AG09309 (cell line): ENCODE measurements at regions not wholly inside any gene's neighbourhood (a gene's known extent, or its start where the extent isn't known, plus 50 kb on each side); places are given as distances from the start of the nearest gene placed in this dataset.
A peak's percentile ranks its signal among the peaks of the same experiment; 100 is the strongest.
"Not testable (repeated sequence)": the region's sequence is repeated elsewhere in the genome, so short reads cannot be mapped to it uniquely, and the experiment has no call there.

Experiments used
- DNase-seq: peaks from one replicate; pipeline ENCODE4 v3.0.0-alpha.2; 2010; ENCODE audit warnings: low read depth
- H3K4me3 ChIP-seq: 2 replicates; pipeline ENCODE4 v1.5.1; 2011; ENCODE audit warnings: mild to moderate bottlenecking, low read depth, low read length, moderate library complexity; ENCODE audit not compliant: control insufficient read depth
- TF ChIP-seq, protein P1 (sequence below): IDR thresholded peaks from 2 replicates; pipeline ENCODE4 v1.5.1; 2011; ENCODE audit warnings: mild to moderate bottlenecking, low read depth, low read length, inconsistent platforms; ENCODE audit not compliant: insufficient read depth, control insufficient read depth; ENCODE audit errors: missing control alignments

- DNase-seq: no peak
- TF ChIP-seq, protein P1, sequence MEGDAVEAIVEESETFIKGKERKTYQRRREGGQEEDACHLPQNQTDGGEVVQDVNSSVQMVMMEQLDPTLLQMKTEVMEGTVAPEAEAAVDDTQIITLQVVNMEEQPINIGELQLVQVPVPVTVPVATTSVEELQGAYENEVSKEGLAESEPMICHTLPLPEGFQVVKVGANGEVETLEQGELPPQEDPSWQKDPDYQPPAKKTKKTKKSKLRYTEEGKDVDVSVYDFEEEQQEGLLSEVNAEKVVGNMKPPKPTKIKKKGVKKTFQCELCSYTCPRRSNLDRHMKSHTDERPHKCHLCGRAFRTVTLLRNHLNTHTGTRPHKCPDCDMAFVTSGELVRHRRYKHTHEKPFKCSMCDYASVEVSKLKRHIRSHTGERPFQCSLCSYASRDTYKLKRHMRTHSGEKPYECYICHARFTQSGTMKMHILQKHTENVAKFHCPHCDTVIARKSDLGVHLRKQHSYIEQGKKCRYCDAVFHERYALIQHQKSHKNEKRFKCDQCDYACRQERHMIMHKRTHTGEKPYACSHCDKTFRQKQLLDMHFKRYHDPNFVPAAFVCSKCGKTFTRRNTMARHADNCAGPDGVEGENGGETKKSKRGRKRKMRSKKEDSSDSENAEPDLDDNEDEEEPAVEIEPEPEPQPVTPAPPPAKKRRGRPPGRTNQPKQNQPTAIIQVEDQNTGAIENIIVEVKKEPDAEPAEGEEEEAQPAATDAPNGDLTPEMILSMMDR: no peak
- no peak overlapping the region for H3K4me3 ChIP-seq
Measured at GRCh38 chr16:73399997-73400396, 352.1 kb upstream of the ZFHX3 start.

DNA sequence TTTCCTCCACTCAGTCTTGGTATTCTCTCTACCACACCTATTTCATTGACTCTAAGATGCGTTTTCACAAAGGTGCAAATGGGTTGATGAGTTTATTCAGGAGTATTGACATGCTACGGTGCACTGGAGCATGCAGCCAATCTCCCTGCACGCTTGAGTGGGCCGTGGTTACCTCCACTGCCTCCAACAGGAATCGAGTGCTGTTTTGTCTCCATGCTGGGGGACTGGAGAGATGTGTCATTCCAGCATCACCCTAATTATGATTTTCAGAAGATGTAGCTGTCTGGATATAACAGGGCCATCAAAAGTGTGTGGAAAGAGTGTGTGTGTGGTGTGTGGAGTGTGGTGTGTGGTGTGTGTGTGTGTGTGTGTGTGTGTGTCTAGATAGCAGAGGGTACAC is 351.6 kb upstream of the ZFHX3 start:
- TF ChIP-seq, protein P1: no peak
- no peak for DNase-seq
- H3K4me3 ChIP-seq: no peak overlapping the region

DNA sequence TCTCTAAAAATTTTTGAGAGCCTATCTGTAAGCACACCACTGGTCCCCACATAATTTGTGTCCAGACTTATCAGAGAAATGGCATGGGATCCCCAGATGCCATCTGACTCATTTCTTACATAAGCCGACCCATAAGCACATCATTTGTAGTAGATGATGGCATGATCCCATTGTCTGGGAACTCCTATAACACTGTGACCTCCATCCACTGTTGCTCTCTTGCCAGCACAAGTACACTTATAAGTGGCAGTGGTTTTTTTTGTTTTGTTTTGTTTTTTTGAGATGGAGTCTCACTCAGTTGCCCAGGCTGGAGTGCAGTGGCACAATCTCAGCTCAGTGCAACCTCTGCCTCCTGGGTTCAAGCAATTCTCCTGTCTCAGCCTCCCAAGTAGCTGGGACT is 350.7 kb upstream of the ZFHX3 start:
- DNase-seq: not testable (repeated sequence)

GRCh38 chr16:73396556-73396955 is 348.6 kb upstream of the ZFHX3 start:
- TF ChIP-seq, protein P1: no peak
- no peak overlapping the region for H3K4me3 ChIP-seq
- DNase-seq: no peak

More for the DNA sequence above, 350.7 kb upstream of the ZFHX3 start:
- H3K4me3 ChIP-seq: not testable (repeated sequence)

- no peak overlapping the region for H3K4me3 ChIP-seq
- TF ChIP-seq, protein P1: no peak
- DNase-seq: peak; percentile 88
Measured at GRCh38 chr16:73390936-73391335, 343.0 kb upstream of the ZFHX3 start.

- TF ChIP-seq, protein P1: peak; percentile 11
- no peak overlapping the region for H3K4me3 ChIP-seq
Measured at GRCh38 chr16:73390491-73390890, 342.6 kb upstream of the ZFHX3 start.

DNA sequence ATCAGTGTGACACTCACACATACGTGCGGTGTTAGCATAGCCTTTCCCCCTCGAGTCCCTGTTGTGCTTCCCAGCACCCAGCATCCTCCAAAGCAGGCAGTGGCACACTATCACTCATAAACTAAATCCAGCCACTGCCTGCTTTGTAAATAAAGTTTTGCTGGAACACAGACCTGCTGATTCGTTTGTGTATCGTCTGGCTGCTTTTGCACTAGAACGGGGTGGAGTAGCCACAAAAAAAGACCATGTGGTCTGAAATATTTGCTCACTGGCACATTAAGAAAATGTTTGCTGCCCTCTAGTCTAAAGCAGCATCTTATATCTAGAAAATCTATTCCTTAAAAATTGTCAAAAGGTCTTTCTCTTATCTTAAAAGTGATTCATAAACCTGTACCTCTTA is 341.2 kb upstream of the ZFHX3 start:
- H3K4me3 ChIP-seq: no peak overlapping the region
- DNase-seq: no peak
- TF ChIP-seq, protein P1: no peak

More at GRCh38 chr16:73390491-73390890, 342.6 kb upstream of the ZFHX3 start:
- no peak for DNase-seq
